Keratinocyte (primary cell): ENCODE measurements at regions not wholly inside any gene's neighbourhood (a gene's known extent, or its start where the extent isn't known, plus 50 kb on each side); places are given as distances from the start of the nearest gene placed in this dataset.

Experiments
- DNase-seq: peaks from one replicate; pipeline ENCODE4 v3.0.0-alpha.2; 2011; ENCODE audit warnings: low read depth, missing footprints, low spot score
- FAIRE-seq: peaks from 2 replicates; lab custom pipeline; 2011; peaks lifted over from hg19 to GRCh38; lab: Jason Lieb, UNC
- H2AFZ ChIP-seq: 2 replicates; pipeline ENCODE4 v1.6.0; 2012; ENCODE audit warnings: low read length, control low read depth, inconsistent platforms; ENCODE audit not compliant: control insufficient read depth
- H3K27ac ChIP-seq: 2 replicates; pipeline ENCODE4 v1.5.1; 2011; ENCODE audit warnings: low read length; ENCODE audit not compliant: control insufficient read depth, insufficient read depth
- H3K27me3 ChIP-seq: 3 replicates; pipeline ENCODE4 v1.6.0; 2011; ENCODE audit warnings: low read length; ENCODE audit not compliant: control insufficient read depth, insufficient read depth; ENCODE audit errors: extremely low read depth
- H3K36me3 ChIP-seq, 2 experiments: 2 replicates in 1 of 2; 3 replicates in 1 of 2; pipeline ENCODE4 v1.5.1; 2011; ENCODE audit warnings: low read length in 2 of 2, mild to moderate bottlenecking in 1 of 2; ENCODE audit not compliant: control insufficient read depth in 2 of 2, insufficient read depth in 2 of 2; ENCODE audit errors: extremely low read depth in 1 of 2
- H3K4me1 ChIP-seq: 3 replicates; pipeline ENCODE4 v1.5.1; 2011; ENCODE audit warnings: low read length; ENCODE audit not compliant: control insufficient read depth, insufficient read depth; ENCODE audit errors: extremely low read depth
- H3K4me2 ChIP-seq: 3 replicates; pipeline ENCODE4 v1.6.0; 2011; ENCODE audit warnings: low read depth, low read length; ENCODE audit not compliant: control insufficient read depth, insufficient read depth; ENCODE audit errors: extremely low read depth
- H3K4me3 ChIP-seq, 3 experiments: fragments of 200-600 bp in 1 of 3; sonication (generic) in 1 of 3; 2 replicates in 2 of 3; 3 replicates in 1 of 3; pipeline ENCODE4 v1.5.1; 2011 to 2016; ENCODE audit warnings: low read length in 3 of 3, mild to moderate bottlenecking in 3 of 3, control low read depth in 2 of 3, inconsistent platforms in 1 of 3, low read depth in 1 of 3, mixed read lengths in 1 of 3, mixed run types in 1 of 3, moderate library complexity in 1 of 3; ENCODE audit not compliant: control insufficient read depth in 2 of 3, insufficient read depth in 2 of 3; ENCODE audit errors: extremely low read depth in 1 of 3
- H3K79me2 ChIP-seq: 2 replicates; pipeline ENCODE4 v1.6.0; 2012; ENCODE audit warnings: low read length; ENCODE audit not compliant: control insufficient read depth, insufficient read depth
- H3K9ac ChIP-seq: 3 replicates; pipeline ENCODE4 v1.6.0; 2011; ENCODE audit warnings: low read length; ENCODE audit not compliant: control insufficient read depth, insufficient read depth; ENCODE audit errors: extremely low read depth
- H3K9me1 ChIP-seq: 3 replicates; pipeline ENCODE4 v1.6.0; 2011; ENCODE audit warnings: low read length; ENCODE audit not compliant: control insufficient read depth, insufficient read depth; ENCODE audit errors: extremely low read depth
- H3K9me3 ChIP-seq: 2 replicates; pipeline ENCODE4 v1.5.1; 2012; ENCODE audit warnings: low read depth, low read length; ENCODE audit not compliant: control insufficient read depth
- H4K20me1 ChIP-seq: 3 replicates; pipeline ENCODE4 v1.6.0; 2011; ENCODE audit warnings: low read length; ENCODE audit not compliant: control insufficient read depth, insufficient read depth; ENCODE audit errors: extremely low read depth
- CTCF ChIP-seq, 3 experiments: IDR thresholded peaks in 1 of 3; conservative IDR thresholded peaks in 1 of 3; optimal IDR thresholded peaks in 1 of 3; 2 replicates in 2 of 3; 3 replicates in 1 of 3; pipeline versions ENCODE3 to v1.5.1; 2011; ENCODE audit warnings: low read length in 3 of 3, mild to moderate bottlenecking in 3 of 3, moderate library complexity in 2 of 3, control low read depth in 1 of 3, inconsistent platforms in 1 of 3; ENCODE audit not compliant: insufficient read depth in 2 of 3; ENCODE audit errors: extremely low read depth in 1 of 3
- EZH2 ChIP-seq: IDR thresholded peaks from one replicate; pipeline ENCODE4 v1.6.1; 2012; ENCODE audit warnings: inconsistent platforms, mild to moderate bottlenecking, low read length, moderate library complexity
- dilution Hi-C: fragments of 300-500 bp; cut with MboI; formaldehyde crosslinking; loops from one replicate; pipeline ENCODE4 v1.7.0; 2020; ENCODE audit warnings: low sequenced_read_pairs; ENCODE audit not compliant: extremely low pct_ligation_motif_present

- DNase-seq (no peak), FAIRE-seq (no peak)
- Histone ChIP-seq H3K27me3 (no peaks in the 10 kb centered on the region), H2AFZ (no peak overlapping the region), H3K4me2 (no peak overlapping the region), H3K9ac (no peak overlapping the region), H3K9me3 (no peaks in the 10 kb centered on the region), H3K27ac (no peak overlapping the region), H3K9me1 (no peaks in the 10 kb centered on the region), H3K4me3 (no peak overlapping the region), H3K4me1 (no peaks in the 10 kb centered on the region), H4K20me1 (no peaks in the 10 kb centered on the region), H3K79me2 (no peaks in the 10 kb centered on the region), H3K36me3 (no peaks in the 10 kb centered on the region)
- dilution Hi-C loops, result no loop called here
- no peak for TF ChIP-seq CTCF (optimal IDR thresholded peaks at IDR 0.05 in 1 of 3, IDR thresholded peaks at IDR 0.05 in 1 of 3, conservative IDR thresholded peaks at IDR 0.05 in 1 of 3; ENCODE audit: extremely low read depth in 1 of 3, insufficient read depth in 2 of 3, low read length in 3 of 3)
- TF ChIP-seq EZH2, result no peak
These were observed 531.4 kb upstream of the CNTNAP5 start for GRCh38 chr2:123493687-123494086.

- no peak overlapping the region for H3K9ac ChIP-seq
- no peaks in the 10 kb centered on the region for H4K20me1 ChIP-seq
- DNase-seq (no peak), FAIRE-seq (no peak)
- H3K4me1 ChIP-seq, result no peaks in the 10 kb centered on the region
- no peaks in the 10 kb centered on the region for H3K27me3 ChIP-seq
- H3K79me2 ChIP-seq, result no peaks in the 10 kb centered on the region
- no peak overlapping the region for H3K4me3 ChIP-seq
- no peaks in the 10 kb centered on the region for H3K36me3 ChIP-seq
- H3K9me1 ChIP-seq, result no peaks in the 10 kb centered on the region
- no peaks in the 10 kb centered on the region for H3K9me3 ChIP-seq
- no peak for TF ChIP-seq CTCF (optimal IDR thresholded peaks at IDR 0.05 in 1 of 3, IDR thresholded peaks at IDR 0.05 in 1 of 3, conservative IDR thresholded peaks at IDR 0.05 in 1 of 3; ENCODE audit: extremely low read depth in 1 of 3, insufficient read depth in 2 of 3, low read length in 3 of 3)
- H3K4me2 ChIP-seq, result no peak overlapping the region
- H3K27ac ChIP-seq, result no peak overlapping the region
- dilution Hi-C loops, result no loop called here
- no peak overlapping the region for H2AFZ ChIP-seq
These were observed 529.8 kb upstream of the CNTNAP5 start for GRCh38 chr2:123495241-123495640.
